Neural progenitor cell (in vitro differentiated cells): ENCODE measurements at regions not wholly inside any gene's neighbourhood (a gene's known extent, or its start where the extent isn't known, plus 50 kb on each side); places are given as distances from the start of the nearest gene placed in this dataset.

Experiments
- CTCF ChIP-seq: fragments of 200-600 bp; sonication (generic); IDR thresholded peaks from 2 replicates; pipeline ENCODE4 v1.5.1; 2017; ENCODE audit warnings: antibody characterized with exemption, mild to moderate bottlenecking
- EZH2phosphoT487 ChIP-seq: fragments of 200-600 bp; sonication (generic); IDR thresholded peaks from 2 replicates; pipeline ENCODE4 v1.6.1; 2017; ENCODE audit warnings: antibody characterized with exemption

- TF ChIP-seq EZH2phosphoT487 (no peak), CTCF (no peak)
These were observed 2329.0 kb downstream of the TP53TG3F start for GRCh38 chr16:35788381-35788780.
